ENCODE measurements at regions not wholly inside any gene's neighbourhood (a gene's known extent, or its start where the extent isn't known, plus 50 kb on each side); places are given as distances from the start of the nearest gene placed in this dataset.

DNA sequence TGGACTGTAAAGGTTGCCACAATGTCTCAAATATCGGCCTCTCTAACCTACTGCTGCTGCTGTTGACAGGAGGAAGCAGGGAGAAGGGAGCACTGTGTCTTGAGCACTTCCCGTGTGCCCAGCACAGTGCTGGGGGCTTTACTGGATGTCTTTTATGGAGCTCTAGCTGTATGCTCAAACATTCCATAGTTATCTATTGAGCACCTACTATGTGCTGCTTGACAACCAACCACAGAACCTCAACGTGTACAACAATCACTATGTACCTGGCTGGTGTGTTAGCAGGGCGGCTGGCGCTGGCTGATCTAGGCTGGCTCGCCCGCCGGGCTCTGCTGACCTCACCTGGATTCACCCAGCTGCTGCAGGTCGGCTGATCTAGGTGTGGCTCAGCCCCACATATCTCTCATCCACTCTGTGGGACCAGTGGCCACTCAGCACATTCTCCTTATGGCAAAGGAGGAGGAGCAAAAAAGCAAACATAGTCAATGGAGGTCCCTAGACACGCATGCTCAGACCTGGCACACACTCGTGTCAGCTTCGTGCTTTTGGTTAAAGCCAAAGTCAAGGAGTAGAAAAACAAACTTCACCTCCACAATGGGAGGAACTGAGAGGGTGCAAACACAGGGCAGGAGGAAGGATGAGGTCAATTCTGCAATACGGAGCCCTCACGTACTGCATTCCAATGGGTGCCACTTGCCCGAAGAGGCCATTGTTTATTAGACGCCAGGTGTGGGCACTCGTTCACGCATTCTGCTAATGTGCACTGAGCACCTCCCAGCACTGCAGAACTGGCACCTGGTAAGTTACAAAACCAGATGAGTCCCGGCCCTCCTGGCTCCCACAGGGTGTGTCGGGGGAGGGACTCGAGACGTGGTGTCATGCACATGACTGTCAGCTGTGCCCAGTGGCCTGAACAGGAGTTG, 147.2 kb downstream of the SCARB1 start:
- H3K9ac ChIP-seq (ENCODE audit: low read depth, low read length): no peak overlapping the region
- no peaks in the 10 kb centered on the region for H3K4me1 ChIP-seq (ENCODE audit: insufficient read depth, low read length)
- H3K36me3 ChIP-seq (ENCODE audit: insufficient read depth, low read depth, low read length): no peaks in the 10 kb centered on the region
- H3K4me3 ChIP-seq (ENCODE audit: low read length): no peak overlapping the region
- H3K27ac ChIP-seq (ENCODE audit: low read length): no peak overlapping the region
- H3K27me3 ChIP-seq (ENCODE audit: insufficient read depth, low read length): no peaks in the 10 kb centered on the region
- H3K9me3 ChIP-seq (ENCODE audit: insufficient read depth, low read depth, low read length): no peaks in the 10 kb centered on the region

GRCh38 chr12:124715121-124715990, 147.9 kb upstream of the NCOR2 start:
- H3K27me3 ChIP-seq (ENCODE audit: insufficient read depth, low read length): no peaks in the 10 kb centered on the region
- no peaks in the 10 kb centered on the region for H3K36me3 ChIP-seq (ENCODE audit: insufficient read depth, low read depth, low read length)
- no peaks in the 10 kb centered on the region for H3K9me3 ChIP-seq (ENCODE audit: insufficient read depth, low read depth, low read length)
- no peaks in the 10 kb centered on the region for H3K4me1 ChIP-seq (ENCODE audit: insufficient read depth, low read length)
- no peak overlapping the region for H3K9ac ChIP-seq (ENCODE audit: low read depth, low read length)
- H3K27ac ChIP-seq (ENCODE audit: low read length): no peak overlapping the region
- H3K4me3 ChIP-seq (ENCODE audit: low read length): no peak overlapping the region

- Histone ChIP-seq H3K9ac (ENCODE audit: low read depth, low read length) (no peak overlapping the region), H3K27ac (ENCODE audit: low read length) (no peak overlapping the region), H3K36me3 (ENCODE audit: insufficient read depth, low read depth, low read length) (no peaks in the 10 kb centered on the region), H3K9me3 (ENCODE audit: insufficient read depth, low read depth, low read length) (no peaks in the 10 kb centered on the region), H3K27me3 (ENCODE audit: insufficient read depth, low read length) (no peaks in the 10 kb centered on the region), H3K4me1 (ENCODE audit: insufficient read depth, low read length) (no peaks in the 10 kb centered on the region), H3K4me3 (ENCODE audit: low read length) (no peak overlapping the region)
Measured at GRCh38 chr12:124713436-124714082, 146.1 kb upstream of the NCOR2 start.

DNA sequence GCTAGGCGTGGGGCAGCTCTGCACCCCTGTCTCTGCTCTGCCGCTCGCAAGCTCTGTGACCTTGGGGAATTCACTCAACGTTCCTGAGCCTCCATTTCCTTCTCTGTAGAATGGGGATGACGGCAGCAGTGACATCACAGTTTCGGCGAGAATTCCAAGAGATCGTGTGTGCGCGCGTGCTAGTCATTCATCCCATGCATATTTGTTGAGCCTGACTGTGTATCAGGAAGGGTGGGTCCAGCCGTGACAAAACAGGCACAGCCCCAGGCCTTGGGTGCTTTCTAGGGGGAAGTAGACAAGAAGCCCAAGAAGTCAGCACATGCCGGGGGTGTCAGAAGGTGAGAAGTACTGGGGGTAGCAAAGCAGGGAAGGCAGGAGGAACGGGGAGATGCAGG, 145.6 kb upstream of the NCOR2 start:
- H3K27ac ChIP-seq (ENCODE audit: low read length): no peak overlapping the region
- no peak overlapping the region for H3K9ac ChIP-seq (ENCODE audit: low read depth, low read length)
- no peaks in the 10 kb centered on the region for H3K27me3 ChIP-seq (ENCODE audit: insufficient read depth, low read length)
- H3K4me3 ChIP-seq (ENCODE audit: low read length): no peak overlapping the region
- no peaks in the 10 kb centered on the region for H3K36me3 ChIP-seq (ENCODE audit: insufficient read depth, low read depth, low read length)
- H3K9me3 ChIP-seq (ENCODE audit: insufficient read depth, low read depth, low read length): no peaks in the 10 kb centered on the region
- H3K4me1 ChIP-seq (ENCODE audit: insufficient read depth, low read length): no peaks in the 10 kb centered on the region

GRCh38 chr12:124711344-124711743, 143.9 kb upstream of the NCOR2 start:
- Histone ChIP-seq H3K4me1 (ENCODE audit: insufficient read depth, low read length) (no peaks in the 10 kb centered on the region), H3K27ac (ENCODE audit: low read length) (no peak overlapping the region), H3K4me3 (ENCODE audit: low read length) (no peak overlapping the region), H3K9me3 (ENCODE audit: insufficient read depth, low read depth, low read length) (no peaks in the 10 kb centered on the region), H3K9ac (ENCODE audit: low read depth, low read length) (no peak overlapping the region), H3K27me3 (ENCODE audit: insufficient read depth, low read length) (no peaks in the 10 kb centered on the region), H3K36me3 (ENCODE audit: insufficient read depth, low read depth, low read length) (no peaks in the 10 kb centered on the region)

DNA sequence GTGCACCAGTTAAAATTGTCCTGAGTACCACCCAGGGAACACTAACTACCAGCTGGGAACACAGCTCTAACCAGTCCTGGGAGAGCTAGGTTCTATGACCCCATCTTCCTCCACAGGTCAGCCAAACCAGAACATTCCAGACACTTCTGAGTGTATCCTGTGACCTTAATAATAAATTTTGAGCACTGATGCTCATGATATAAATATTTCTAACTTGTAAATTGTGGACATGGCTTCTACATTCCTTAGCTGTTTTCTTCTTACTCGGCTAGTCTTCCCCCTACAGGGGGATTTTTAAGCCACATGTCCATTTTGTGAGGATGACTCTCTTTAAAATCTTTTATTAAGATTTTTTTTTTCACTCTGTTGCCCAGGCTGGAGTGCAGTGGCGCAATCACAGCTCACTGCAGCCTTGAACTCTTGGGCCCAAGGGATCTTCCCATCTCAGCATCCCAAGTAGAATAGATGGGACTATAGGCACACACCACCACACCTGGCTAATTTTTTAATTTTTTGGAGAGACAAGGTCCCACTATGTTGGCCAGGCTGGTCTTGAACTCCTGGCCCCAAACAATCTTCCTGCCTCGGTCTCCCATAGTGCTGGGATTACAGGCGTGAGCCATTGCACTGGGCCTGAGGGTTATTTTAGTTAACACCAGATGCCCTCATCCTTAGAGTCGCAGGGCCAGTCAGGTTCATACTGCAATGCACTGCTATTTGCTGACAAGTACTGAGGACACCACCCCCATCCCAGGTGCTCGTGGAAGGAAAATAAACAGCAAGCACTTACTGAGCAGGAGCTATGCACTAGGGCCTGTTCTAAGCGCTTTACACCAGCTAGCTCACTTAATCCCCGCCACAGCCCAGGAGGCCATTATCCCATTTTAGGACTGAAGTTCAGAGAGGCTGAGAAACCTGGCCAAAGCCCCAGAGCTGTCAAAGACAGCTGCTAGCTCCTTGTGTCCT, 142.6 kb upstream of the NCOR2 start:
- H3K4me3 ChIP-seq (ENCODE audit: low read length): no peak overlapping the region
- no peaks in the 10 kb centered on the region for H3K4me1 ChIP-seq (ENCODE audit: insufficient read depth, low read length)
- H3K9me3 ChIP-seq (ENCODE audit: insufficient read depth, low read depth, low read length): no peaks in the 10 kb centered on the region
- no peak overlapping the region for H3K27ac ChIP-seq (ENCODE audit: low read length)
- H3K36me3 ChIP-seq (ENCODE audit: insufficient read depth, low read depth, low read length): no peaks in the 10 kb centered on the region
- no peaks in the 10 kb centered on the region for H3K27me3 ChIP-seq (ENCODE audit: insufficient read depth, low read length)
- H3K9ac ChIP-seq (ENCODE audit: low read depth, low read length): no peak overlapping the region

GRCh38 chr12:124707316-124707715, 139.9 kb upstream of the NCOR2 start:
- no peak overlapping the region for H3K4me3 ChIP-seq (ENCODE audit: low read length)
- no peaks in the 10 kb centered on the region for H3K36me3 ChIP-seq (ENCODE audit: insufficient read depth, low read depth, low read length)
- H3K27me3 ChIP-seq (ENCODE audit: insufficient read depth, low read length): no peaks in the 10 kb centered on the region
- H3K9ac ChIP-seq (ENCODE audit: low read depth, low read length): no peak overlapping the region
- no peaks in the 10 kb centered on the region for H3K9me3 ChIP-seq (ENCODE audit: insufficient read depth, low read depth, low read length)
- H3K27ac ChIP-seq (ENCODE audit: low read length): no peak overlapping the region
- H3K4me1 ChIP-seq (ENCODE audit: insufficient read depth, low read length): no peaks in the 10 kb centered on the region

- Histone ChIP-seq H3K27ac (ENCODE audit: low read length) (no peak overlapping the region), H3K4me3 (ENCODE audit: low read length) (no peak overlapping the region), H3K27me3 (ENCODE audit: insufficient read depth, low read length) (no peaks in the 10 kb centered on the region), H3K9ac (ENCODE audit: low read depth, low read length) (no peak overlapping the region), H3K36me3 (ENCODE audit: insufficient read depth, low read depth, low read length) (no peaks in the 10 kb centered on the region), H3K9me3 (ENCODE audit: insufficient read depth, low read depth, low read length) (no peaks in the 10 kb centered on the region), H3K4me1 (ENCODE audit: insufficient read depth, low read length) (no peaks in the 10 kb centered on the region)
Measured at GRCh38 chr12:124706363-124706762, 139.0 kb upstream of the NCOR2 start.

GRCh38 chr12:124705545-124706138, 138.2 kb upstream of the NCOR2 start:
- H3K36me3 ChIP-seq (ENCODE audit: insufficient read depth, low read depth, low read length): no peaks in the 10 kb centered on the region
- H3K27me3 ChIP-seq (ENCODE audit: insufficient read depth, low read length): no peaks in the 10 kb centered on the region
- no peaks in the 10 kb centered on the region for H3K9me3 ChIP-seq (ENCODE audit: insufficient read depth, low read depth, low read length)
- no peak overlapping the region for H3K9ac ChIP-seq (ENCODE audit: low read depth, low read length)
- H3K4me3 ChIP-seq (ENCODE audit: low read length): no peak overlapping the region
- no peaks in the 10 kb centered on the region for H3K4me1 ChIP-seq (ENCODE audit: insufficient read depth, low read length)
- H3K27ac ChIP-seq (ENCODE audit: low read length): no peak overlapping the region

GRCh38 chr12:124704619-124705018, 137.2 kb upstream of the NCOR2 start:
- Histone ChIP-seq H3K9ac (ENCODE audit: low read depth, low read length) (no peak overlapping the region), H3K4me3 (ENCODE audit: low read length) (no peak overlapping the region), H3K4me1 (ENCODE audit: insufficient read depth, low read length) (no peaks in the 10 kb centered on the region), H3K27ac (ENCODE audit: low read length) (no peak overlapping the region), H3K36me3 (ENCODE audit: insufficient read depth, low read depth, low read length) (no peaks in the 10 kb centered on the region), H3K27me3 (ENCODE audit: insufficient read depth, low read length) (no peaks in the 10 kb centered on the region), H3K9me3 (ENCODE audit: insufficient read depth, low read depth, low read length) (no peaks in the 10 kb centered on the region)

All from iPS-20b (cell line).